K562 (cell line): ENCODE measurements at regions not wholly inside any gene's neighbourhood (a gene's known extent, or its start where the extent isn't known, plus 50 kb on each side); places are given as distances from the start of the nearest gene placed in this dataset.

ENCODE experiments used
- ATAC-seq: fragments of 200-7000 bp; cut with Tn5 transposase; 3 replicates; pipeline ENCODE4 v1.9.1; 2020; ENCODE audit warnings: moderate library complexity
- BruUV-seq: library from RNA; stranded (reverse); fragments of 400-500 nt; replicated peaks from 2 replicates; lab custom pipeline; 2021; lab: Mats Ljungman, UMichigan
- CTCF ChIA-PET: fragments of 300-600 bp; formaldehyde crosslinking; extraction: SDS; loops from one replicate; lab custom pipeline; 2021; ENCODE audit warnings: low intra/inter-chr PET ratio; lab: Yijun Ruan, JAX
- POLR2A ChIA-PET: fragments of 300-600, 350-650 bp; sonication (Branson Sonifier 250); formaldehyde crosslinking; extraction: SDS; loops from one replicate; lab custom pipeline; 2021; ENCODE audit warnings: antibody characterized with exemption, inconsistent platforms; lab: Yijun Ruan, JAX
- DNase-seq, 4 experiments: peaks; one replicate each; pipeline versions ENCODE4 v3.0.0 to v3.0.0-alpha.2; 2011 to 2018; ENCODE audit warnings: low spot score in 3 of 4, mixed read lengths in 3 of 4; ENCODE audit errors: extremely low read depth in 1 of 4
- FAIRE-seq: peaks from 2 replicates; lab custom pipeline; 2011; peaks lifted over from hg19 to GRCh38; lab: Jason Lieb, UNC
- H2AFZ ChIP-seq: 2 replicates; pipeline ENCODE4 v1.6.0; 2011; ENCODE audit warnings: low read depth, low read length, control low read depth, inconsistent platforms
- H3K27ac ChIP-seq: fragments of 200-600 bp; 3 replicates; pipeline ENCODE4 v1.8.0; 2011; ENCODE audit warnings: low read depth, mild to moderate bottlenecking, control low read depth, inconsistent platforms, low read length, moderate library complexity, mixed read lengths; ENCODE audit errors: extremely low read depth
- H3K27me3 ChIP-seq, 2 experiments: fragments of 300-600 bp in 1 of 2; 2 replicates in 1 of 2; 3 replicates in 1 of 2; pipeline versions ENCODE4 v1.6.0 to v1.8.0; 2011; ENCODE audit warnings: inconsistent platforms in 2 of 2, low read length in 2 of 2, mild to moderate bottlenecking in 1 of 2, mixed read lengths in 1 of 2, moderate library complexity in 1 of 2; ENCODE audit not compliant: control insufficient read depth in 2 of 2, insufficient read depth in 2 of 2
- H3K36me3 ChIP-seq: fragments of 300-600 bp; 3 replicates; pipeline ENCODE4 v1.8.0; 2011; ENCODE audit warnings: mild to moderate bottlenecking, low read length, inconsistent platforms; ENCODE audit not compliant: control insufficient read depth, insufficient read depth
- H3K4me1 ChIP-seq, 2 experiments: fragments of 200-600 bp in 1 of 2; replicated peaks in 1 of 2; 2 replicates in 1 of 2; 3 replicates in 1 of 2; pipeline versions ENCODE4 v1.5.1 to v1.8.0; 2011; ENCODE audit warnings: inconsistent platforms in 2 of 2, low read length in 2 of 2, mild to moderate bottlenecking in 1 of 2, mixed read lengths in 1 of 2, moderate library complexity in 1 of 2; ENCODE audit not compliant: control insufficient read depth in 2 of 2, insufficient read depth in 2 of 2
- H3K4me2 ChIP-seq: 2 replicates; pipeline ENCODE4 v1.6.1; 2011; ENCODE audit warnings: low read length, control low read depth, inconsistent platforms, mixed read lengths; ENCODE audit not compliant: insufficient read depth
- H3K4me3 ChIP-seq: fragments of 200-600 bp; sonication (generic), shearing (Covaris generic); 2 replicates; pipeline ENCODE4 v1.5.1; 2016; ENCODE audit warnings: control low read depth, inconsistent platforms
- H3K79me2 ChIP-seq: fragments of 200-600 bp; 3 replicates; pipeline ENCODE4 v1.8.0; 2011; ENCODE audit warnings: low read length, inconsistent platforms; ENCODE audit not compliant: control insufficient read depth, insufficient read depth
- H3K9ac ChIP-seq, 2 experiments: 2 replicates each; pipeline versions ENCODE4 v1.6.0 to v1.6.1; 2011; ENCODE audit warnings: low read depth in 2 of 2, low read length in 2 of 2, control low read depth in 1 of 2, inconsistent platforms in 1 of 2, mild to moderate bottlenecking in 1 of 2, mixed read lengths in 1 of 2; ENCODE audit not compliant: insufficient read depth in 1 of 2
- H3K9me1 ChIP-seq: one replicate; pipeline ENCODE4 v1.6.0; 2011; ENCODE audit warnings: inconsistent platforms, mild to moderate bottlenecking, low read length, moderate library complexity; ENCODE audit not compliant: control insufficient read depth, insufficient read depth
- H3K9me3 ChIP-seq: replicated peaks from 2 replicates; pipeline ENCODE4 v1.5.1; 2011; ENCODE audit warnings: low read depth, low read length, inconsistent platforms; ENCODE audit not compliant: control insufficient read depth, insufficient read depth
- H4K20me1 ChIP-seq: replicated peaks from 2 replicates; pipeline ENCODE4 v1.6.1; 2011; ENCODE audit warnings: low read length, inconsistent platforms, mixed read lengths; ENCODE audit not compliant: control insufficient read depth, insufficient read depth
- BHLHE40 ChIP-seq: IDR thresholded peaks from 2 replicates; pipeline ENCODE4 v1.6.1; 2011; ENCODE audit warnings: low read length, improper control_type of control experiment
- CCNT2 ChIP-seq: IDR thresholded peaks from 2 replicates; pipeline ENCODE4 v1.6.1; 2011; ENCODE audit warnings: borderline replicate concordance, low read depth, mild to moderate bottlenecking, moderate library complexity, mixed read lengths, low read length; ENCODE audit not compliant: insufficient read length; ENCODE audit errors: extremely low read depth
- CHD4 ChIP-seq: fragments of 200-600 bp; sonication (generic); IDR thresholded peaks from 3 replicates; pipeline ENCODE4 v1.6.1; 2012; ENCODE audit warnings: low read depth, mild to moderate bottlenecking, mixed read lengths, low read length, inconsistent platforms; ENCODE audit not compliant: insufficient read depth, insufficient replicate concordance, poor library complexity, severe bottlenecking
- FOS ChIP-seq: IDR thresholded peaks from 3 replicates; pipeline ENCODE4 v1.6.1; 2011; ENCODE audit not compliant: insufficient read length; ENCODE audit errors: extremely low read depth
- GTF2A2 ChIP-seq: IDR thresholded peaks from 2 replicates; pipeline ENCODE4 v1.6.1; 2016; ENCODE audit warnings: mild to moderate bottlenecking, missing genetic modification characterization, missing compliant biosample characterization
- GTF2E2 ChIP-seq: fragments of 200-800 bp; sonication (Bioruptor generic); IDR thresholded peaks from 2 replicates; pipeline ENCODE4 v1.6.1; 2016; ENCODE audit warnings: missing genetic modification characterization, missing compliant biosample characterization
- HDGF ChIP-seq: fragments of 450-650 bp; IDR thresholded peaks from 2 replicates; pipeline ENCODE4 v1.6.1; 2016
- NFIX ChIP-seq: fragments of 250-450 bp; sonication (Bioruptor Pico); IDR thresholded peaks from 2 replicates; pipeline ENCODE4 v1.4.0; 2020; ENCODE audit warnings: low read depth, mild to moderate bottlenecking, moderate library complexity
- PHB ChIP-seq: fragments of 250-450 bp; sonication (Bioruptor Pico); IDR thresholded peaks from 2 replicates; pipeline ENCODE4 v1.5.0; 2021
- POLR2H ChIP-seq: IDR thresholded peaks from 2 replicates; pipeline ENCODE4 v1.6.1; 2016; ENCODE audit warnings: missing genetic modification characterization, low read depth, mild to moderate bottlenecking, control low read depth, missing compliant biosample characterization, moderate library complexity
- THRAP3 ChIP-seq: fragments of 450-650 bp; IDR thresholded peaks from 2 replicates; pipeline ENCODE4 v1.6.1; 2016; ENCODE audit warnings: mild to moderate bottlenecking, inconsistent platforms, borderline replicate concordance
- ZNF143 ChIP-seq: sonication (generic); formaldehyde crosslinking; IDR thresholded peaks from 2 replicates; pipeline ENCODE4 v1.9.0; 2022; ENCODE audit warnings: mild to moderate bottlenecking, missing genetic modification reagents
- ZNF764 ChIP-seq: fragments of 250-450 bp; sonication (Bioruptor Pico); IDR thresholded peaks from 2 replicates; pipeline ENCODE4 v1.4.0; 2020; ENCODE audit warnings: low read depth, mild to moderate bottlenecking, moderate library complexity
- WGBS: fragments of 100-300 bp; shearing (Covaris generic); methylation state at CpG from one replicate; pipeline ENCODE4 v1.1.6; 2016; ENCODE audit warnings: low coverage, mixed read lengths; ENCODE audit not compliant: insufficient coverage; ENCODE audit errors: missing lambda C conversion rate; 5-methylcytosine and 5-hydroxymethylcytosine counted together
- in situ Hi-C: fragments of 300-500 bp; cut with MboI; formaldehyde crosslinking; loops from 4 replicates; pipeline ENCODE4 v1.15.0; 2018; ENCODE audit warnings: inconsistent platforms, mixed read lengths
- intact Hi-C: fragments of 100-400 bp; cut with micrococcal nuclease; formaldehyde crosslinking; loops from 2 replicates; pipeline ENCODE4 v1.14.2; 2022
- TF ChIP-seq, protein P1 (sequence below): fragments of 250-450 bp; sonication (Bioruptor Pico); IDR thresholded peaks from 2 replicates; pipeline ENCODE4 v1.5.0; 2021; ENCODE audit warnings: mild to moderate bottlenecking, moderate library complexity
- TF ChIP-seq, protein P2 (sequence below): sonication (generic); formaldehyde crosslinking; IDR thresholded peaks from 2 replicates; pipeline ENCODE4 v1.8.0; 2022; ENCODE audit warnings: mild to moderate bottlenecking, missing genetic modification reagents
- TF ChIP-seq, protein P3 (sequence below): fragments of 450-650 bp; IDR thresholded peaks from 2 replicates; pipeline ENCODE4 v1.6.1; 2018; ENCODE audit warnings: mild to moderate bottlenecking, low read depth; ENCODE audit not compliant: partially characterized antibody

DNA sequence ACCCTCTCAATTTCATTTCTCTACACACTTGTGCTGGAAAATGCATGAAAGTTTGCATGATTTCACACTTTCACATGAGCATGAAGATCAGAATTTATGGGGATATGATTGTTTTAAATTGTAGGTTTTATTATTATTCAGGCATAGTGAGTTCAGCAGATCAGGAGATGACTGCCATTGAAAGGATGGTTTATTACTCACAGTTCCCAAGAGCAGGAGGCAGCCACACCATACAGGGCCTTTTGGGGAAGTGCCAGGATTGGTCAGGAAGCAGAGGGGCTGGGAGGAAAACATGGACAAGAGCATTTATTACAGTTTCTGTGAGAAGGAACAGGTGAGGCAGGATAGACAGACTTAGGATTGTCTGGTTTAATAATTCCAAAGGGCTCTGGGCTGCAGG is 114.6 kb upstream of the KCNJ15 start (continued):
- TF ChIP-seq, protein P1, sequence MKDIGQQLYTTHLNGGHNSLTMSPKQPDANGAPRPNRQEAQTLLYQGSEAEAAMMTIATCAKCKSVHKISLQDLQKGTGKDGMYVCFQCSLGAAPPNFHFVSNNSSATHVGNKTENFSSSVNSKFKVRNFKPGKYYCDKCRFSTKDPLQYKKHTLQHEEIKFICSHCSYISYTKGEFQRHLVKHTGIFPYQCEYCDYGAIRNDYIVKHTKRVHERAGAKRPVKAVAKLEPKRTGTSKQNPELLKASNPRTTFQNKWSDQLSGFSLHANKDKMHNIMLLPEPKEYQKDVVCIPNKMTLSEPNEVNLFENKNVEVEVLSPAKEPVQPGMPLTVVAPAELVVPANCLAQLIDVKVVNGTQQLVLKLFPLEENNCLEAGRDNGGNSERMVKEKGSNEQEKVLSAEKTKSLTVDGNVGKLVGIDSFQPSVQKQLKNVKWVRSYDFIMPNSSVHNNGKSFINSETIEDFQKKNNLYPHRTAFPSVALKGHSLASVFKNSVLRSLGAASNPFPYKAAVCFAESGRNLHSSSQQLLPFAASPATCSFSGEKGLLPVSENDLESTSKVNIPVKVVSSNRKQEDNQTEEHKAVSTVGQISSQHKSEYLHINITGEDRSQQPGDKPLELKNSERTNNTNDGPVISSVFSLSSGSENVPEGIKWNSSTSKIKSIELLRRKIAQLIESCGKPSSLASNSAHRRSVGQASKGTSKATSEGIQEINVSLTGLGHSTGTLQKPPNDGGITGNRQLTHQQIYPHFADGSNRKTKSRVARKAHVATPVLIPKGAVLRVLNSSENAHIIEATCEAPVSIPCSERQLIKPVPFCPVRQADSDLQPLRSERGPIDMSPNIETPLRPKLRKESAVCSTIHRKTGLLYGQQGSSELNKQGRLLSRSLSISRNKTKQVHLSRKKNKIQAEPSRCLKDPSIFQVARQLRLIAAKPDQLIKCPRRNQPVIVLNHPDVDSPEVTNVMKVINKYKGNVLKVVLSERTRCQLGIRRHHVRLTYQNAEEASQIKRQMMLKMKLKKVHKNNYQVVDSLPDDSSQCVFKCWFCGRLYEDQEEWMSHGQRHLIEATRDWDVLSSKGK (CRISPR knock-in tag), result no peak
- no peak for TF ChIP-seq CHD4
- TF ChIP-seq, protein P2, sequence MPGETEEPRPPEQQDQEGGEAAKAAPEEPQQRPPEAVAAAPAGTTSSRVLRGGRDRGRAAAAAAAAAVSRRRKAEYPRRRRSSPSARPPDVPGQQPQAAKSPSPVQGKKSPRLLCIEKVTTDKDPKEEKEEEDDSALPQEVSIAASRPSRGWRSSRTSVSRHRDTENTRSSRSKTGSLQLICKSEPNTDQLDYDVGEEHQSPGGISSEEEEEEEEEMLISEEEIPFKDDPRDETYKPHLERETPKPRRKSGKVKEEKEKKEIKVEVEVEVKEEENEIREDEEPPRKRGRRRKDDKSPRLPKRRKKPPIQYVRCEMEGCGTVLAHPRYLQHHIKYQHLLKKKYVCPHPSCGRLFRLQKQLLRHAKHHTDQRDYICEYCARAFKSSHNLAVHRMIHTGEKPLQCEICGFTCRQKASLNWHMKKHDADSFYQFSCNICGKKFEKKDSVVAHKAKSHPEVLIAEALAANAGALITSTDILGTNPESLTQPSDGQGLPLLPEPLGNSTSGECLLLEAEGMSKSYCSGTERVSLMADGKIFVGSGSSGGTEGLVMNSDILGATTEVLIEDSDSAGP (CRISPR knock-in tag), result no peak

DNA sequence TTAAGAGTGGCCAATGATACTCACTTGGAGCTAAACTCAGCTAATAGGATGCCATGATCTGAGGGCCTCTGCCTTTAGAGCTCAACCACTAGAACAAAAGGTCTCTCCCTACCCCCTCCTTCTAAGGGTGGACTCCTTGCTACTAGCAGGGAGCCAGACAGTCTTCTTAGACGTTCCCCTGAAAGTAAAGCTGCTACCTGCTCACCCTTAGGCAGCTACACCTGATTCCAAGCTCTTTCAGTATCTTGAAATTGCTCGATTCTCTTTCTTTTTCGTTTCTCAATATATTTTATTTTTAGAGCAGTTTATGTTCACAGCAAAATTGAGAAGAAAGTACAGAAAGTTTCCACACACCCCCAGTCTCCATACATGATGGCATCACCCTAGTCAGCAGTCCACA is 112.6 kb upstream of the KCNJ15 start:
- Histone ChIP-seq H3K4me3 (no peak overlapping the region), H3K9me3 (no peaks in the 10 kb centered on the region; the same call in 1 of the 2 replicates), H3K4me2 (no peak overlapping the region), H3K36me3 (no peaks in the 10 kb centered on the region), H3K79me2 (no peaks in the 10 kb centered on the region), H3K4me1 (no peaks in the 10 kb centered on the region), H3K9me1 (no peaks in the 10 kb centered on the region), H4K20me1 (no peaks in the 10 kb centered on the region), H3K27ac (no peak overlapping the region), H3K9ac (no peak overlapping the region), H2AFZ (no peak overlapping the region), H3K27me3 (no peaks in the 10 kb centered on the region)
- FAIRE-seq (no peak), ATAC-seq (no peak), DNase-seq (no peak)
- ChIA-PET CTCF (no interaction called here), POLR2A (interaction anchor here (0.6 kb wide), 2 partner anchors 34 to 162 kb away, joined by 3 read pairs; no protein-coding TSS in a partner anchor)
- in situ Hi-C loops (no loop called here), intact Hi-C loops (no loop called here)
- 12% methylated on average over 3 of the region's 3 CpGs for WGBS
- BruUV-seq, result no TSS peak
- TF ChIP-seq HDGF (no peak), ZNF764 (no peak), FOS (no peak), NFIX (CRISPR knock-in tag) (no peak), ZNF143 (CRISPR knock-in tag) (no peak), BHLHE40 (no peak), PHB (CRISPR knock-in tag) (no peak), THRAP3 (no peak), GTF2A2 (tag) (no peak), POLR2H (tag) (no peak), GTF2E2 (tag) (no peak), CCNT2 (no peak)
- TF ChIP-seq, protein P3, sequence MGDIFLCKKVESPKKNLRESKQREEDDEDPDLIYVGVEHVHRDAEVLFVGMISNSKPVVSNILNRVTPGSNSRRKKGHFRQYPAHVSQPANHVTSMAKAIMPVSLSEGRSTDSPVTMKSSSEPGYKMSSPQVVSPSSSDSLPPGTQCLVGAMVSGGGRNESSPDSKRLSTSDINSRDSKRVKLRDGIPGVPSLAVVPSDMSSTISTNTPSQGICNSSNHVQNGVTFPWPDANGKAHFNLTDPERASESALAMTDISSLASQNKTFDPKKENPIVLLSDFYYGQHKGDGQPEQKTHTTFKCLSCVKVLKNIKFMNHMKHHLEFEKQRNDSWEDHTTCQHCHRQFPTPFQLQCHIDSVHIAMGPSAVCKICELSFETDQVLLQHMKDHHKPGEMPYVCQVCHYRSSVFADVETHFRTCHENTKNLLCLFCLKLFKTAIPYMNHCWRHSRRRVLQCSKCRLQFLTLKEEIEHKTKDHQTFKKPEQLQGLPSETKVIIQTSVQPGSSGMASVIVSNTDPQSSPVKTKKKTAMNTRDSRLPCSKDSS, result no peak
